ENCODE measurements at regions not wholly inside any gene's neighbourhood (a gene's known extent, or its start where the extent isn't known, plus 50 kb on each side); places are given as distances from the start of the nearest gene placed in this dataset.

- no peak overlapping the region for H3K4me3 ChIP-seq (ENCODE audit: low read length)
- TF ChIP-seq CTCF (conservative IDR thresholded peaks at IDR 0.05; ENCODE audit: low read depth, low read length) = no peak
- no peak for DNase-seq (ENCODE audit: low read depth)
Measured at GRCh38 chr5:158145827-158146226, 286.9 kb upstream of the CLINT1 start.

GRCh38 chr5:158143081-158143480, 284.1 kb upstream of the CLINT1 start:
- no peak overlapping the region for H3K4me3 ChIP-seq (ENCODE audit: low read length)
- no peak for DNase-seq (ENCODE audit: low read depth)

GRCh38 chr5:158142156-158142555, 283.2 kb upstream of the CLINT1 start:
- no peak for TF ChIP-seq CTCF (conservative IDR thresholded peaks at IDR 0.05; ENCODE audit: low read depth, low read length)
- DNase-seq (ENCODE audit: low read depth) = no peak

More at GRCh38 chr5:158143081-158143480, 284.1 kb upstream of the CLINT1 start:
- no peak for TF ChIP-seq CTCF (conservative IDR thresholded peaks at IDR 0.05; ENCODE audit: low read depth, low read length)

GRCh38 chr5:158140120-158140731, 281.3 kb upstream of the CLINT1 start:
- DNase-seq (ENCODE audit: low read depth) = no peak
- H3K4me3 ChIP-seq (ENCODE audit: low read length) = no peak overlapping the region
- TF ChIP-seq CTCF (conservative IDR thresholded peaks at IDR 0.05; ENCODE audit: low read depth, low read length) = no peak

More at GRCh38 chr5:158142156-158142555, 283.2 kb upstream of the CLINT1 start:
- no peak overlapping the region for H3K4me3 ChIP-seq (ENCODE audit: low read length)

GRCh38 chr5:158139161-158139560, 280.2 kb upstream of the CLINT1 start:
- DNase-seq (ENCODE audit: low read depth) = no peak
- TF ChIP-seq CTCF (conservative IDR thresholded peaks at IDR 0.05; ENCODE audit: low read depth, low read length) = no peak
- no peak overlapping the region for H3K4me3 ChIP-seq (ENCODE audit: low read length)

GRCh38 chr5:158135682-158136179, 276.8 kb upstream of the CLINT1 start:
- no peak overlapping the region for H3K4me3 ChIP-seq (ENCODE audit: low read length)
- no peak for TF ChIP-seq CTCF (conservative IDR thresholded peaks at IDR 0.05; ENCODE audit: low read depth, low read length)
- DNase-seq (ENCODE audit: low read depth) = no peak

- DNase-seq (ENCODE audit: low read depth) = no peak
- no peak for TF ChIP-seq CTCF (conservative IDR thresholded peaks at IDR 0.05; ENCODE audit: low read depth, low read length)
- no peak overlapping the region for H3K4me3 ChIP-seq (ENCODE audit: low read length)
Measured at GRCh38 chr5:158133369-158133768, 274.4 kb upstream of the CLINT1 start.

Data from retinal pigment epithelial cell (primary cell).